ENCODE measurements at regions not wholly inside any gene's neighbourhood (a gene's known extent, or its start where the extent isn't known, plus 50 kb on each side); places are given as distances from the start of the nearest gene placed in this dataset.
"Not testable (repeated sequence)": the region's sequence is repeated elsewhere in the genome, so short reads cannot be mapped to it uniquely, and the experiment has no call there.

DNA sequence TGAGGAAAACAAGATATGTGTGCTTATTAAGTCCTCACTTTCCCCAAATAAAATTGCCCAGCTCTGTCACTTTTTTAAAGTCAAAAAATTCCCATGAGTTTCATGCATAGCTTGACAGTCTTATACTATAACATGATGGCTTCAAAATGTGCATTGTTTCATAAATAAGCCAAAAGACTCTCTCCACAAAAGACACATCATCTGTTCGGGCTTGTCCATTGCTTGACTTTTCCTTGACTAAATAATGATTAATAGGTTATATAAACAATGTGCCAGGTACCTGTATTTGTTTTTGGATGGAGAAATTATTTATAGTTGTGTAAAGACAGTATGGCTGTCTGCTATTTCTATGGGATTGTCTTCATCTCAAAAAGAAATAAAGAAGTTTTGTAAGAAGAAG lies 329.2 kb upstream of the KLF3 start:
- no peak for DNase-seq (ENCODE audit: low read depth)

- not testable (repeated sequence) for DNase-seq (ENCODE audit: low read depth)
Observed at GRCh38 chr4:38338939-38339338, 325.1 kb upstream of the KLF3 start.

GRCh38 chr4:38343608-38344007 lies 320.4 kb upstream of the KLF3 start:
- DNase-seq (ENCODE audit: low read depth) = no peak

DNA sequence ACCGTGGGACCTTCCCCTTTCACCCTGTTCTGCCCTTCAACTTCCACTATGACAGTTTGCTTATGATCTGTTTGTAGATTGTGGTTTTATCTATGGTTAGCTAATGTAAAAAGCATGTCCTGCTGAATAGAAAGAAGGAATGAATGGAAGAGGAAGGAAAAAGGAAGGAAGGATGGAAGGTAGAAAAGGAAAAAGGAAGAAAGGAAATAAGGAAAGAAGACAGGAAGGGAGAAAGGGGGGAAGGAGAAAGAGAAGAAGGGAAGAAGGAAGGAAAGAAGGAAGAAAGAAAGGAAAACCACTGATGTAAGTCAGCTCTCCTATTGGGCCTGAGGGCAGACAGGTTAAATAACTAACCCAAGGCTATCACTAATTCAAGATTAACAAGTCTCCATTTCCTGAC lies 319.1 kb upstream of the KLF3 start:
- no peak for DNase-seq (ENCODE audit: low read depth)

GRCh38 chr4:38347251-38347650 lies 316.7 kb upstream of the KLF3 start:
- no peak for DNase-seq (ENCODE audit: low read depth)

- DNase-seq (ENCODE audit: low read depth) = no peak
Observed at GRCh38 chr4:38354421-38354820, 309.6 kb upstream of the KLF3 start.

DNA sequence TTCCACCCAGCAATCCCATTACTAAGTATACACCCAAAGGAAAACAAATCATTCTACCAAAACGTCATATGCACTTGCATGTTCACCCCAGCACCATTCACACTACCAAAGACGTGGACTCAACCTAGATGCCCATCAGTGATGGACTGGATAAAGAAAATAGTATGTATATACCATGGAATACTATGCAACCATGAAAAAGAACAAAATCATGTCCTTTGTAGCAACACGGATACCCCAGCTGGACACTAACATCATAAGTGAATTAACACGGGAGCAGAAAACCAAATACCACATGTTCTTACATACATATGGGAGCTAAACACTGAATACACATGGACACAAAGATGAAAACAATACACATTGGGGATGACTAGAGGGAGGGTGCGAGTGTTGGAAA lies 309.1 kb upstream of the KLF3 start:
- DNase-seq (ENCODE audit: low read depth) = no peak

DNA sequence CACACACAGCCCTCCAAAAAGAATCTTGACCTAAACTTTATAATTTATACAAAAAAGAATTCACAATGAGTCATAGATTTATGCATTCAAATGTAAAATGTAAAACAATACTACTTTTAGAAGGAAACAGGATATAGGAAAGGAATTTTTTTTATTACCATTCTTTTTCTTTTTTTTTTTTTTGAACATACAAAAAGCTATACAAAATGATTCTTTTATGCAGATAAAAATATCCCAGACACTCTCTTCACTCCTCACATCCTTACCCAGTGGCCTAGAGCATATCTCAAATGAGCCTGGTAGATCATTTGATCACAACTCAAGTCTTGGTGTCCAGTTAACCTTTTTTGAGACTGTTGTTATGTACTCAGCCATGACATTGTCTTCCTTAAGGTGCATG lies 307.3 kb upstream of the KLF3 start:
- DNase-seq (ENCODE audit: low read depth) = no peak

DNA sequence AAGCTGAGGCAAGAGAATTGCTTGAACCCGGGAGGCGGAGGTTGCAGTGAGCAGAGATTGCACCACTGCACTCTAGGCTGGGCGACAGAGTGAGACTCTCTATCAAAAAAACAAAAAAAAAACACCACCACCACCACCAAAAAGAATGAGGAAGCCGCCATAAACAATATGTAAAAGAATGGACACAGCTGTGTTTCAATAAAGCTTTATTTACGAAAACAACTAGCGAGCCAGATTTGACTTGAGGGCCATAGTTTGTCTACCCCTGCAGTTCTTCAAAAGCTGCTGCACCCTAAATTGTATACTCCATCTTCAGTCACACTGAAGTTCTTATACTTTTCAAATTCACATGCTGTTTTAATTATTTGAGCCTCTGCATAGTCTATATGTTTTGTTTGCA lies 306.5 kb upstream of the KLF3 start:
- DNase-seq (ENCODE audit: low read depth) = no peak

DNA sequence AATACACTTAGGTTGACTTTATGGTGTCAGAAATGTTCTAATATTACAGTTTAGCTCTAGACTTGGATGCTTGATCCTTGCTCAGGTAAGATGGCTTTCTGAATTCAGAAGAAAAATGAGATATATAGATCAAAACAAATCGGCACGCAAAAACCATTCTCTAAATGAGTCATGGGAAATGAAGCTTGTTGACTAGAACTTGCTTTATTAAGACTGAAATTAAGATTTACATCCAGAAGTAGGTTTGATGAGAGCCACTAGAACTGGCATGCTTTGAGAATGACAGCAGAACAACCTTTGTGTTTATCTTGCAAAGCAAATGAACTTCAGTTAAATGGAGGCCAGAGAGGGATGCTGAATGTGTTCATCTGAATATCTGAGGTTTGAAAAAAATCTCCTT lies 304.9 kb upstream of the KLF3 start:
- DNase-seq (ENCODE audit: low read depth) = no peak

- DNase-seq (ENCODE audit: low read depth) = no peak
Observed at GRCh38 chr4:38360201-38360600, 303.8 kb upstream of the KLF3 start.

DNA sequence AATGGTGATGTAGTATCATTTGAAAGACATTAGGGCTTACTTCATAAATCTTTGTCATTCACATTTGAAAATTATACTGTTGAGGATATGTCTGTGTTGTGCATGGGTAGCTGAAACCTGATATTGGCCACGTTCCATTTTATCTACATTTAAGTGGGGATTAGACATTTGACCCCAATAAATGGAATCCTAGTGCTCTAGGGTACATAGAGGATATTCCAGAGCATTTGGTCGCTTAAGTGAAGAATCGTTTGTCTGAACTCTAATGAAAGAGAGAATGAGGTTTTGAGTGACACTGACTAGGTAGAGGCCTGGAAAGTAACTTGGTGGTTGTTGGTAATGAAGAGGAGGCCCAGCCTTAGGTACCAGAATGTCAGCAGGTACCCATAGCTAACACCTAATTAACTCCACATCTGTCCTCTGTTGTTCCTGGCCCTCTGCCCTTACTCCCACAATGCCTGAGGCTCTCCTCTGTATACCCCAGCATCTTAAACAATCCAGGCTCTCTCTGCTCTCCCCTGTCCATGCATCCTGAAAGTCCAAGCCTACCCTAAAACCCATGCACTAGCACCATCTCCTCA lies 299.5 kb upstream of the KLF3 start:
- DNase-seq (ENCODE audit: low read depth) = no peak

GRCh38 chr4:38365261-38365660 lies 298.7 kb upstream of the KLF3 start:
- no peak for DNase-seq (ENCODE audit: low read depth)

GRCh38 chr4:38365748-38366310 lies 298.2 kb upstream of the KLF3 start:
- DNase-seq (ENCODE audit: low read depth) = no peak

- no peak for DNase-seq (ENCODE audit: low read depth)
Observed at GRCh38 chr4:38366456-38366855, 297.5 kb upstream of the KLF3 start.

DNA sequence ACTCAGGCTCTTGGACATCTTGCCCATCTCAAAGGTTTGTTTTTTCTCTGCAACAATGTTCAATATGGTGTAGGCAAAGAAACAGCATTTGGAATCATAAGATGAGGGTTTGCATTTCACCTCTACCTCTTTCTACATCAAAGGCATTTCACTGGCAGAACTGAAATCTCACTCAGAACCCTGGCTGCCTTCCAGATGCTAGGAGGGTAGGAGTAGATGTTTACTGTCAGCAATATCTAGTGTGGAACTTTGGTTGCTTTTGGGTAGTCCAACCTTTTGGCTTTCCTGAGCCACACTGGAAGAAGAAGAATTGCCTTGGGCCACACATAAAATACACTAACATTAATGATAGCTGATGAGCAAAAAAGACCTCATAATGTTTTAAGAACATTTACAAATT lies 297.0 kb upstream of the KLF3 start:
- no peak for DNase-seq (ENCODE audit: low read depth)

GRCh38 chr4:38367642-38368174 lies 296.3 kb upstream of the KLF3 start:
- DNase-seq (ENCODE audit: low read depth) = no peak

DNA sequence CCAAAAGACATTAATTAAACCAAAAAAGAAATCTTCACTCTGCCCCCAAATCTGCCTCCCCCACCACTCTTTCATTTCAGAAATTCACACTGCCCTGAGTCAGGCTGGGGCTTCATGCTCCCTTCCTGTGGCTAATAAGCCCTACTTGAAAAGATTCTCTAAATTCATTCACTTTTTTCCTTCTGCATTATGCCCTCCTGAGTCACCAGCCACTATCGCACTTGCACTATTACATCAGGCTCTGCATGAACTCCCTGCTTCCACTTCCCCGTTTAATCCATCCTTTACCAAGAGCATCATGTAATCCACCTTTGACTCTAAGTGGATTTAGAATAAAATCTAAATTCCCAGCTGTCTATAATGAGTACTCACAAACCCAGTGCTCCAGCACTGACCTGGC lies 295.4 kb upstream of the KLF3 start:
- DNase-seq (ENCODE audit: low read depth) = no peak

- DNase-seq (ENCODE audit: low read depth) = no peak
Observed at GRCh38 chr4:38371391-38371851, 292.6 kb upstream of the KLF3 start.

GRCh38 chr4:38373375-38373774 lies 290.6 kb upstream of the KLF3 start:
- no peak for DNase-seq (ENCODE audit: low read depth)

DNA sequence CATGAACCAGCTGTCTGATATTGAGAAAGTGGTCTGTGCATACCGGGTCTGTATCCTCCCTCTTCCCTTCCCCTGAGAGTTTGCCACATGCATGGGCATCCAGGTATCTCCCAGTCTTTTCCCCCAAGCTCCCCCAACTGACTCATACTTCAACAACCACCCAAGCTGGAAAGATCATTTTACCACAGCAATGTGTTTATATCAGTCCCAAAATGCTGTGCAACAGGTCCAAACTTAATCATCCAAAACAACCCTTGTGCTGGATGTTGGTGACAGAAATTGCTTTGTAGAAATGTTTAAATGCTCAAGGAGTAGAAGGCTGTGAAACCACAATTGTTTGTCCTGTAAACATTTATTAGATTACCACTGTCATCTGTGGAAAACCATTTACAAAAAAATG lies 286.8 kb upstream of the KLF3 start:
- no peak for DNase-seq (ENCODE audit: low read depth)

DNA sequence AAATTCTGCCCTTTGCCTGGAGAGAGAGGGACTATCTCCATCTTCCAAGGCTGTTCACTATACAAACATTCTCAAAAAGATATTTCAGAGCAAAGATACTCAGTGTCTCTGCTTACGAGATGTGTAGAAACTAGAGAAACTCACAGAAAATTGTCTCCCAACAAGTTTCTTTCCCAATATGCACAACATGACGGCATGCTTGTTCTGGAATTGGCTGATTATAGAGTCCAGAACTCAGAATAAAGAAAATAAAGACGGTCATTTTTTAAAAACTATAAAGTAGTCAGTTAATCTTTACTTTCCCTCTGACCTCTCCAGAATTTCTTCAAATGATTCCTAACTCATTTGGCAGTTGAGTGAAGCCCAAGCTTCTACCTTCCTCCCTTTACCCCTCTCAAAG lies 285.5 kb upstream of the KLF3 start:
- DNase-seq (ENCODE audit: low read depth) = no peak

DNA sequence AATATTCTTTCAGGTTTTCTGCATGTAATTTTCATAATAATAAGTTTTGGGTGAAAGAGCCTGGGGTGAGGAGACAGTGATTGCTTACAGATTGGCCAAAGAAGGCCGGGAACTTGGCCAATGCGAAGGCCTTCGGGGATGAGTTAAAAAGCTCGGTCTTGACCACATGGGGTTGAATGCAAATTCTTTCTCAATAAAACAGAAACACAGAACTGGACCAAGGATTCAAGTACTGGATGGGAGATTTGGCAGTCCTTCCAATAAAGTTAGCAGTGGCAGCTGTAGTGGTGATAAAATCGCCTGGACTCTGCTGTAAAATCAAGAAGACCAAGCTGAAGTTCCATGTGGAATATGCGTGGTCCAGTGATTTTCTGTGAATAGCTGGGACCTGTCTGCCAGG lies 282.2 kb upstream of the KLF3 start:
- DNase-seq (ENCODE audit: low read depth) = no peak

GRCh38 chr4:38382520-38382919 lies 281.5 kb upstream of the KLF3 start:
- DNase-seq (ENCODE audit: low read depth) = no peak
